Memory B cell (primary cell): ENCODE measurements at regions not wholly inside any gene's neighbourhood (a gene's known extent, or its start where the extent isn't known, plus 50 kb on each side); places are given as distances from the start of the nearest gene placed in this dataset.
"Not testable (repeated sequence)": the region's sequence is repeated elsewhere in the genome, so short reads cannot be mapped to it uniquely, and the experiment has no call there.

ENCODE experiments used
- ATAC-seq: fragments of 150-1000 bp; cut with Tn5 transposase; 2 replicates; pipeline ENCODE4 v1.10.0; 2021; ENCODE audit warnings: low read depth, mild to moderate bottlenecking, moderate library complexity
- DNase-seq, 2 donors: peaks; one replicate each; pipeline ENCODE4 v3.0.0; 2022; ENCODE audit warnings: low spot score in 2 of 2
- H3K27ac Mint-ChIP-seq: one replicate; pipeline ENCODE4 v1.8.0; 2022; ENCODE audit warnings: mild to moderate bottlenecking, moderate library complexity, mixed read lengths
- H3K27me3 Mint-ChIP-seq: one replicate; pipeline ENCODE4 v1.8.0; 2022; ENCODE audit warnings: mixed read lengths
- H3K36me3 Mint-ChIP-seq: one replicate; pipeline ENCODE4 v1.8.0; 2022; ENCODE audit warnings: mild to moderate bottlenecking, mixed read lengths
- H3K4me1 Mint-ChIP-seq: one replicate; pipeline ENCODE4 v1.8.0; 2022; ENCODE audit warnings: mixed read lengths
- H3K4me3 Mint-ChIP-seq: one replicate; pipeline ENCODE4 v1.8.0; 2022; ENCODE audit warnings: mild to moderate bottlenecking, moderate library complexity, mixed read lengths
- H3K9me3 Mint-ChIP-seq: one replicate; pipeline ENCODE4 v1.8.0; 2022; ENCODE audit warnings: mixed read lengths

- Mint-ChIP-seq H3K27ac (no peak overlapping the region), H3K27me3 (no peaks in the 10 kb centered on the region), H3K9me3 (peaks cover 4% of the 10 kb centered on the region), H3K4me1 (no peaks in the 10 kb centered on the region), H3K4me3 (no peak overlapping the region), H3K36me3 (no peaks in the 10 kb centered on the region)
- ATAC-seq (no peak), DNase-seq (no peak)
These were observed 926.5 kb upstream of the KLHL29 start for GRCh38 chr2:22458440-22458839.

DNA sequence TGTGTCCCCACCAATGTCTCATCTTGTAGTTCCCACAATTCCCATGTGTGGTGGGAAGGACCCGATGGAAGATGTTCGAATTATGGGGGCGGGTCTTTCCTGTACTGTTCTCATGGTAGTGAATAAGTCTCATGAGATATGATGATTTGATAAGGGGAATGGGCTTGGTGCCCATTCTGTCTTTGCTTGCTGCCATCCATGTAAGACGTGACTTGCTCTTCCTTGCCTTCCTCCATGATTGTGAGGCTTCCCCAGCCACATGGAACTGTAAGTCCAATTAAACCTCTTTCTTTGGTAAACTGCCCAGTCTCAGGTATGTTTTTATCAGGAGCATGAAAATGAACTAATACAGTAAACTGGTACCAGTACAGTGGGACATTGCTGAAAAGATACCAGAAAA is 909.9 kb upstream of the KLHL29 start:
- ATAC-seq, H3K9me3 Mint-ChIP-seq, H3K4me1 Mint-ChIP-seq, H3K4me3 Mint-ChIP-seq, DNase-seq, H3K36me3 Mint-ChIP-seq, H3K27ac Mint-ChIP-seq, H3K27me3 Mint-ChIP-seq: not testable (repeated sequence)

- peaks cover 8% of the 10 kb centered on the region for H3K9me3 Mint-ChIP-seq
- H3K4me1 Mint-ChIP-seq, result no peaks in the 10 kb centered on the region
- H3K27ac Mint-ChIP-seq, result no peak overlapping the region
- ATAC-seq (no peak), DNase-seq (no peak)
- H3K4me3 Mint-ChIP-seq, result no peak overlapping the region
- H3K27me3 Mint-ChIP-seq, result no peaks in the 10 kb centered on the region
- no peaks in the 10 kb centered on the region for H3K36me3 Mint-ChIP-seq
These were observed 906.6 kb upstream of the KLHL29 start for GRCh38 chr2:22478329-22478728.

GRCh38 chr2:22481486-22482259 is 903.3 kb upstream of the KLHL29 start:
- H3K4me1 Mint-ChIP-seq, result no peaks in the 10 kb centered on the region
- H3K27ac Mint-ChIP-seq, result no peak overlapping the region
- H3K36me3 Mint-ChIP-seq, result no peaks in the 10 kb centered on the region
- H3K9me3 Mint-ChIP-seq, result peaks cover 3% of the 10 kb centered on the region
- DNase-seq (no peak), ATAC-seq (no peak)
- H3K4me3 Mint-ChIP-seq, result no peak overlapping the region
- H3K27me3 Mint-ChIP-seq, result no peaks in the 10 kb centered on the region

GRCh38 chr2:22483036-22483435 is 901.9 kb upstream of the KLHL29 start:
- H3K27ac Mint-ChIP-seq, result no peak overlapping the region
- H3K36me3 Mint-ChIP-seq, result no peaks in the 10 kb centered on the region
- no peaks in the 10 kb centered on the region for H3K4me1 Mint-ChIP-seq
- H3K9me3 Mint-ChIP-seq, result peaks cover 2% of the 10 kb centered on the region
- DNase-seq (no peak), ATAC-seq (no peak)
- H3K4me3 Mint-ChIP-seq, result no peak overlapping the region
- no peaks in the 10 kb centered on the region for H3K27me3 Mint-ChIP-seq

DNA sequence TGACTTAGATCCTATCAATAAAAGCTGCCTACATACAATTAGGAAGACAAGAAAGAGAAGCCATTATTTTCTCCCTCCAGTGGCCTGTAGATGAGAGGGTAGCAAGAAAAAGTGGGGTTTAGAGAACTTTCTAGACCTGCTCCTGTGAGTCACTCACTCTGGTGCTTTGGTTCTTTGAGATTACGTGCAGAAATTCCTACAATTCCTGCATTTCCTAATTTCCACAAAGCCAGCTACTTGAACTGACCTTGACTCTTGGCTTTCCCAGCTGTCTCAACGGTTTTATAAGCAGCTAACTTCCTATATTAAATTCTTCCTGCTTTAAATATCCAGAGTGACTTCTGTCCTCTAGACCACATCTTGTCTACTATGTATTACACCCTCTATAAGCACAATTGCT is 899.5 kb upstream of the KLHL29 start:
- no peaks in the 10 kb centered on the region for H3K4me1 Mint-ChIP-seq
- H3K4me3 Mint-ChIP-seq, result no peak overlapping the region
- H3K27ac Mint-ChIP-seq, result no peak overlapping the region
- peaks cover 6% of the 10 kb centered on the region for H3K9me3 Mint-ChIP-seq
- no peaks in the 10 kb centered on the region for H3K27me3 Mint-ChIP-seq
- ATAC-seq (no peak), DNase-seq (no peak)
- H3K36me3 Mint-ChIP-seq, result no peaks in the 10 kb centered on the region

DNA sequence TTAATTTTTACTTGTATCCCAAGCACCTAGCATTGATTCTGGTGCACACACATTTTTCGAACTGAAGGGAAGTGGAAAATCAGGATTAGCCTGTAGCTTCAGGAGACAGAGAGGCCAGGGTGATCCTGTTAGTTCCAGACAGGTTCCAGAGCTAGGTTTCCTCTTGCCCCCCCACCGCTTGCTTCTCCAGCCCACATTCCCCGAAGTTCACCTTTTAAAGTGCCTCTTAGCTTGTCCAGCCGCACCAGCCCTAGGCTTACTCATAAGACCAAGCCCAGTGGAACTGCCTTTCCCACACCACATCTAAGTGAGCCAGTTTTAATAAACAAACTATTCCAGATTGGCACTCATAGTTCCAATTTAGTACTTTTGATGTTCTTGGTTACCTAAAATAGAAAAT is 898.6 kb upstream of the KLHL29 start:
- Mint-ChIP-seq H3K9me3 (peaks cover 6% of the 10 kb centered on the region), H3K4me3 (no peak overlapping the region), H3K27ac (no peak overlapping the region), H3K4me1 (no peaks in the 10 kb centered on the region), H3K36me3 (no peaks in the 10 kb centered on the region), H3K27me3 (no peaks in the 10 kb centered on the region)
- DNase-seq (no peak), ATAC-seq (no peak)

DNA sequence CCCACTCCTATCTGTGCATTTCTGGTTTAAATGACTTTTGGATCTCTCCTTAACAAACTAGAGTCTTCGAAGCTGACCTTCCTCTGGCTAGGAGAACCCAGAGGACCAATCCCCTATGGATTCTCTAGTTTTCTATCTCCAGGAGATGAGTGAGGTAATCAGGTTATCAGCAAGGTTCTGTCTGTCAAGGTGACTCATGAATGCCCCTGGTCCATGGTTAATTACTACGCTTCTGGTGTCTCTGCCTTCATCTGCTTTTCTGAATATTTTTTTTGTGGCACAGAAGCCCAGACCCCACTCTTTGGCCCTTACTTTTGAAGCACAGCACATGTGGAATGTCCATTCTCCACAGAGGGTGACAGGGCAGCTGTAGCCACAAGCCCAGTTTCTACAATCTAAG is 897.9 kb upstream of the KLHL29 start:
- H3K4me1 Mint-ChIP-seq, result no peaks in the 10 kb centered on the region
- no peak for DNase-seq

DNA sequence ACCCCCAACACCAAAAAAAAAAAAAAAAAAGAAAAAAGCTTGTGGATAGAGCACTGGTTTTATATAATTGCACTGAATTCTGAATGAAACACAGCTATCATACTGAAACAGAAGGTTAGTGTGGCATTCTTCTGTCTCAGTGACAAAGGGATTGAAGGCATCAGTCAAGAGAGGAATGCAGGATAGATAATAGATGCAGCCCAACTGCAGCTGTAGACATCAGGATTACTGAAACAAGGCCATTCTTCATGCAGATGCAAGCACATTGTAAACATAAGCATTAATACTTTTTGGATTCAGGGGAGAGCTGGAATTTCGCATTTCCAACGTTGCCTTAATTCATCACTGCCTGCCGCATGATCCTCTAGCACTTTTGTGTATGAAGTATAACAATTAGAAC is 897.4 kb upstream of the KLHL29 start:
- H3K9me3 Mint-ChIP-seq, result peaks cover 4% of the 10 kb centered on the region
- no peaks in the 10 kb centered on the region for H3K27me3 Mint-ChIP-seq
- DNase-seq, result no peak
- H3K4me1 Mint-ChIP-seq, result no peaks in the 10 kb centered on the region
- H3K27ac Mint-ChIP-seq, result no peak overlapping the region
- ATAC-seq, result no peak
- H3K4me3 Mint-ChIP-seq, result no peak overlapping the region
- H3K36me3 Mint-ChIP-seq, result no peaks in the 10 kb centered on the region

More for the DNA sequence above, 897.9 kb upstream of the KLHL29 start:
- H3K27me3 Mint-ChIP-seq, result no peaks in the 10 kb centered on the region
- ATAC-seq, result no peak
- no peak overlapping the region for H3K4me3 Mint-ChIP-seq
- H3K9me3 Mint-ChIP-seq, result peaks cover 4% of the 10 kb centered on the region
- no peaks in the 10 kb centered on the region for H3K36me3 Mint-ChIP-seq
- H3K27ac Mint-ChIP-seq, result no peak overlapping the region

GRCh38 chr2:22491442-22491841 is 893.5 kb upstream of the KLHL29 start:
- Mint-ChIP-seq H3K9me3 (peaks cover 7% of the 10 kb centered on the region), H3K36me3 (no peaks in the 10 kb centered on the region), H3K27ac (no peak overlapping the region), H3K27me3 (no peaks in the 10 kb centered on the region), H3K4me3 (no peak overlapping the region), H3K4me1 (no peaks in the 10 kb centered on the region)
- no peak for DNase-seq
- ATAC-seq, result no peak

GRCh38 chr2:22494156-22494555 is 890.8 kb upstream of the KLHL29 start:
- Mint-ChIP-seq H3K36me3 (no peaks in the 10 kb centered on the region), H3K4me1 (peaks cover 4% of the 10 kb centered on the region), H3K9me3 (peaks cover 9% of the 10 kb centered on the region), H3K4me3 (no peak overlapping the region), H3K27ac (no peak overlapping the region), H3K27me3 (no peaks in the 10 kb centered on the region)
- ATAC-seq (no peak), DNase-seq (no peak)

DNA sequence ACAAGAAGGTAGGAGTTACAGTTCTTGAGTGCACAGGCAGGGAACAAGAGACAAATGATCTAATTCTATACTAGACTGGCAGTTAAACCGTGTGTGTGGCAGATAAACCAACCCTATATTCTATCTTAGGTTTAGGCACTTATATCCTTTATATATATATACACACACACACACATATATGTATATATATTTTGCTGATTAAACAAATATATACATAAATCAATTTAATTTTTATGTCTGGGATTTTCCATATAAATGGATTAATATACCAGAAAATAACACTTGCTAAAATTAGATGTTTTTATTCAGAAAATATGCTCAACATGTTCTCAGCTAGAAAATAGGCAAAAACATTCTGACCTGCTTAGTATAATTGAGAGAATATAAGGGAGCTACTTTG is 887.9 kb upstream of the KLHL29 start:
- Mint-ChIP-seq H3K27ac (no peak overlapping the region), H3K9me3 (peaks cover 11% of the 10 kb centered on the region), H3K4me1 (peaks cover 4% of the 10 kb centered on the region), H3K4me3 (no peak overlapping the region), H3K27me3 (no peaks in the 10 kb centered on the region), H3K36me3 (no peaks in the 10 kb centered on the region)
- DNase-seq, result no peak
- no peak for ATAC-seq

- Mint-ChIP-seq H3K27ac (no peak overlapping the region), H3K27me3 (no peaks in the 10 kb centered on the region), H3K4me1 (peaks cover 4% of the 10 kb centered on the region), H3K4me3 (no peak overlapping the region), H3K36me3 (no peaks in the 10 kb centered on the region), H3K9me3 (peaks cover 14% of the 10 kb centered on the region)
- ATAC-seq (no peak), DNase-seq (no peak)
These were observed 887.2 kb upstream of the KLHL29 start for GRCh38 chr2:22497789-22498188.

- DNase-seq, result no peak
- no peak overlapping the region for H3K4me3 Mint-ChIP-seq
- H3K9me3 Mint-ChIP-seq, result peaks cover 14% of the 10 kb centered on the region
- H3K27me3 Mint-ChIP-seq, result no peaks in the 10 kb centered on the region
- no peaks in the 10 kb centered on the region for H3K36me3 Mint-ChIP-seq
- H3K4me1 Mint-ChIP-seq, result peaks cover 4% of the 10 kb centered on the region
- no peak overlapping the region for H3K27ac Mint-ChIP-seq
- ATAC-seq, result no peak
These were observed 885.7 kb upstream of the KLHL29 start for GRCh38 chr2:22499082-22499839.

GRCh38 chr2:22500555-22500935 is 884.4 kb upstream of the KLHL29 start:
- Mint-ChIP-seq H3K27ac (no peak overlapping the region), H3K36me3 (no peaks in the 10 kb centered on the region), H3K4me3 (no peak overlapping the region), H3K27me3 (no peaks in the 10 kb centered on the region), H3K9me3 (peaks cover 16% of the 10 kb centered on the region), H3K4me1 (peaks cover 4% of the 10 kb centered on the region)
- DNase-seq, result no peak
- ATAC-seq, result no peak
